COLO829 (cell line): ENCODE measurements at regions not wholly inside any gene's neighbourhood (a gene's known extent, or its start where the extent isn't known, plus 50 kb on each side); places are given as distances from the start of the nearest gene placed in this dataset.
"Not testable (repeated sequence)": the region's sequence is repeated elsewhere in the genome, so short reads cannot be mapped to it uniquely, and the experiment has no call there.

Source experiments
- DNase-seq: peaks from one replicate; pipeline ENCODE4 v3.0.0; 2012; ENCODE audit warnings: low spot score

GRCh38 chr10:2920637-2921036 is 146.7 kb upstream of the PFKP start:
- no peak for DNase-seq

GRCh38 chr10:2920168-2920567 is 147.2 kb upstream of the PFKP start:
- no peak for DNase-seq

- no peak for DNase-seq
These were observed 148.3 kb upstream of the PFKP start for GRCh38 chr10:2919016-2919415.

GRCh38 chr10:2918489-2918888 is 148.9 kb upstream of the PFKP start:
- DNase-seq, result no peak

GRCh38 chr10:2917926-2918325 is 149.4 kb upstream of the PFKP start:
- DNase-seq, result no peak

- DNase-seq, result no peak
These were observed 151.9 kb upstream of the PFKP start for GRCh38 chr10:2915412-2915811.

GRCh38 chr10:2914741-2915140 is 152.6 kb upstream of the PFKP start:
- no peak for DNase-seq

- no peak for DNase-seq
These were observed 153.9 kb upstream of the PFKP start for GRCh38 chr10:2913474-2913873.

GRCh38 chr10:2910656-2911055 is 156.7 kb upstream of the PFKP start:
- DNase-seq, result no peak

GRCh38 chr10:2909921-2910320 is 157.4 kb upstream of the PFKP start:
- no peak for DNase-seq

- DNase-seq, result no peak
These were observed 158.3 kb upstream of the PFKP start for GRCh38 chr10:2908851-2909630.

- DNase-seq, result no peak
These were observed 160.4 kb upstream of the PFKP start for GRCh38 chr10:2906974-2907373.

- no peak for DNase-seq
These were observed 161.5 kb upstream of the PFKP start for GRCh38 chr10:2905851-2906250.

- no peak for DNase-seq
These were observed 166.8 kb upstream of the PFKP start for GRCh38 chr10:2900530-2900929.

- no peak for DNase-seq
These were observed 167.9 kb upstream of the PFKP start for GRCh38 chr10:2899246-2899951.

- DNase-seq, result no peak
These were observed 168.9 kb upstream of the PFKP start for GRCh38 chr10:2898509-2898860.

- DNase-seq, result no peak
These were observed 169.5 kb upstream of the PFKP start for GRCh38 chr10:2897619-2898508.

GRCh38 chr10:2896334-2896733 is 171.0 kb upstream of the PFKP start:
- not testable (repeated sequence) for DNase-seq

GRCh38 chr10:2895594-2896196 is 171.7 kb upstream of the PFKP start:
- no peak for DNase-seq

- DNase-seq, result no peak
These were observed 173.4 kb upstream of the PFKP start for GRCh38 chr10:2893991-2894390.

- no peak for DNase-seq
These were observed 174.0 kb upstream of the PFKP start for GRCh38 chr10:2893158-2893845.

- DNase-seq, result no peak
These were observed 175.6 kb upstream of the PFKP start for GRCh38 chr10:2891770-2892124.
